HL-60 (cell line): ENCODE measurements at regions not wholly inside any gene's neighbourhood (a gene's known extent, or its start where the extent isn't known, plus 50 kb on each side); places are given as distances from the start of the nearest gene placed in this dataset.

Experiments
- DNase-seq, 2 experiments: peaks; one replicate each; pipeline ENCODE4 v3.0.0-alpha.2; 2010 to 2020; ENCODE audit warnings: low read depth in 1 of 2, low spot score in 1 of 2
- H3K27ac ChIP-seq: fragments of 250-450 bp; sonication (Bioruptor Pico); replicated peaks from 2 replicates; pipeline ENCODE4 v1.5.1; 2020; ENCODE audit warnings: mild to moderate bottlenecking, moderate library complexity
- H3K27me3 ChIP-seq: fragments of 250-450 bp; sonication (Bioruptor Pico); 2 replicates; pipeline ENCODE4 v1.5.1; 2021; ENCODE audit warnings: mild to moderate bottlenecking, moderate library complexity; ENCODE audit not compliant: insufficient read depth, poor library complexity, severe bottlenecking
- H3K4me3 ChIP-seq: replicated peaks from 2 replicates; pipeline ENCODE4 v1.5.1; 2011; ENCODE audit warnings: mild to moderate bottlenecking, control low read depth, low read length; ENCODE audit not compliant: insufficient read depth
- GABPA ChIP-seq: IDR thresholded peaks from 2 replicates; pipeline ENCODE4 v1.6.1; 2012; ENCODE audit warnings: low read depth
- POLR2AphosphoS5 ChIP-seq: IDR thresholded peaks from 2 replicates; pipeline ENCODE4 v1.6.1; 2012; ENCODE audit warnings: low read depth
- SPI1 ChIP-seq: IDR thresholded peaks from 2 replicates; pipeline ENCODE4 v1.6.1; 2012; ENCODE audit warnings: low read depth, mild to moderate bottlenecking, borderline replicate concordance
- TF ChIP-seq, protein P1 (sequence below): IDR thresholded peaks from one replicate; pipeline ENCODE4 v1.5.1; 2011; ENCODE audit warnings: low read length, control low read depth, inconsistent platforms; ENCODE audit not compliant: insufficient read depth
- TF ChIP-seq, protein P2 (sequence below): IDR thresholded peaks from 2 replicates; pipeline ENCODE4 v1.6.1; 2012; ENCODE audit warnings: low read depth; ENCODE audit not compliant: insufficient replicate concordance

DNA sequence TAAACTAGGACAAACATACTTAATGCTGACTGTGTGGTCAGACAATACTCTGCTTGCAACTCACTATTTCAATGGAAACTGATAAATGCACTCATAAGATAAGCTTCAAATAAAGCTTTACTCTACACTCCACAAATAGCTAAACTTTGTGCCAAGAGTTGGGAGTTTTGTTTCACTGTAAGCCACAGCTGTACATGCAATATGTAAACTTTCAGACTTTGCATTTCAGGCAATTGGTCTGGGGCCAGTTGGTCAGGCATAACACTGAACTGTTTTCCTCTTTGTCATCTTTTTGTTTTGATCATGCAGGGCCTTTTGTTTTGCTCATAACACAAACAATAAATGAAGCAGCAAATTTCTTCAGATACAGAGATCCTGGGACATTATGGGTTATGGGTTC is 426.2 kb downstream of the IPO8 start:
- H3K4me3 ChIP-seq = no peak overlapping the region
- TF ChIP-seq SPI1 = no peak
- TF ChIP-seq, protein P1, sequence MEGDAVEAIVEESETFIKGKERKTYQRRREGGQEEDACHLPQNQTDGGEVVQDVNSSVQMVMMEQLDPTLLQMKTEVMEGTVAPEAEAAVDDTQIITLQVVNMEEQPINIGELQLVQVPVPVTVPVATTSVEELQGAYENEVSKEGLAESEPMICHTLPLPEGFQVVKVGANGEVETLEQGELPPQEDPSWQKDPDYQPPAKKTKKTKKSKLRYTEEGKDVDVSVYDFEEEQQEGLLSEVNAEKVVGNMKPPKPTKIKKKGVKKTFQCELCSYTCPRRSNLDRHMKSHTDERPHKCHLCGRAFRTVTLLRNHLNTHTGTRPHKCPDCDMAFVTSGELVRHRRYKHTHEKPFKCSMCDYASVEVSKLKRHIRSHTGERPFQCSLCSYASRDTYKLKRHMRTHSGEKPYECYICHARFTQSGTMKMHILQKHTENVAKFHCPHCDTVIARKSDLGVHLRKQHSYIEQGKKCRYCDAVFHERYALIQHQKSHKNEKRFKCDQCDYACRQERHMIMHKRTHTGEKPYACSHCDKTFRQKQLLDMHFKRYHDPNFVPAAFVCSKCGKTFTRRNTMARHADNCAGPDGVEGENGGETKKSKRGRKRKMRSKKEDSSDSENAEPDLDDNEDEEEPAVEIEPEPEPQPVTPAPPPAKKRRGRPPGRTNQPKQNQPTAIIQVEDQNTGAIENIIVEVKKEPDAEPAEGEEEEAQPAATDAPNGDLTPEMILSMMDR = no peak
- no peak overlapping the region for H3K27ac ChIP-seq
- DNase-seq = no peak
- H3K27me3 ChIP-seq = no peaks in the 10 kb centered on the region

DNA sequence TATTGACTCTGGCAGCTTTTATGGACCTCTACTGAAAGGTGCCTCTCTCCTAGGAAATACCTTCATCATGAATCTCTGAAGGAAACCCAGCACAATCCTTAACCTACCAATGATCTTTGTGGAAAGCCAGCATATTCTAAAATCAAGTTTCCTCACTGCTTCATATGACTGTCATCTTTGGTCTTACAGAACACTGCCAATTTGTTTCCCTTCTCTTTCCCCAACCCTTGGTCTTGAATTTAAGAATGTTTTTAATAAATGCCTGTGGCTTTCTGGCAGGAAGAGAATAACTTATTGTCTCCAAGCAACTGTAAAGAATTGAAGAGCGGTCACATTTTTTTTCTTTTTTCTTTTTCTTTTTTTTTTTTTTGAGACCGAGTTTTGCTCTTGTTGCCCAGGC is 427.6 kb downstream of the IPO8 start:
- Histone ChIP-seq H3K27ac (no peak overlapping the region), H3K4me3 (no peak overlapping the region), H3K27me3 (no peaks in the 10 kb centered on the region)
- DNase-seq = no peak
- TF ChIP-seq, protein P2, sequence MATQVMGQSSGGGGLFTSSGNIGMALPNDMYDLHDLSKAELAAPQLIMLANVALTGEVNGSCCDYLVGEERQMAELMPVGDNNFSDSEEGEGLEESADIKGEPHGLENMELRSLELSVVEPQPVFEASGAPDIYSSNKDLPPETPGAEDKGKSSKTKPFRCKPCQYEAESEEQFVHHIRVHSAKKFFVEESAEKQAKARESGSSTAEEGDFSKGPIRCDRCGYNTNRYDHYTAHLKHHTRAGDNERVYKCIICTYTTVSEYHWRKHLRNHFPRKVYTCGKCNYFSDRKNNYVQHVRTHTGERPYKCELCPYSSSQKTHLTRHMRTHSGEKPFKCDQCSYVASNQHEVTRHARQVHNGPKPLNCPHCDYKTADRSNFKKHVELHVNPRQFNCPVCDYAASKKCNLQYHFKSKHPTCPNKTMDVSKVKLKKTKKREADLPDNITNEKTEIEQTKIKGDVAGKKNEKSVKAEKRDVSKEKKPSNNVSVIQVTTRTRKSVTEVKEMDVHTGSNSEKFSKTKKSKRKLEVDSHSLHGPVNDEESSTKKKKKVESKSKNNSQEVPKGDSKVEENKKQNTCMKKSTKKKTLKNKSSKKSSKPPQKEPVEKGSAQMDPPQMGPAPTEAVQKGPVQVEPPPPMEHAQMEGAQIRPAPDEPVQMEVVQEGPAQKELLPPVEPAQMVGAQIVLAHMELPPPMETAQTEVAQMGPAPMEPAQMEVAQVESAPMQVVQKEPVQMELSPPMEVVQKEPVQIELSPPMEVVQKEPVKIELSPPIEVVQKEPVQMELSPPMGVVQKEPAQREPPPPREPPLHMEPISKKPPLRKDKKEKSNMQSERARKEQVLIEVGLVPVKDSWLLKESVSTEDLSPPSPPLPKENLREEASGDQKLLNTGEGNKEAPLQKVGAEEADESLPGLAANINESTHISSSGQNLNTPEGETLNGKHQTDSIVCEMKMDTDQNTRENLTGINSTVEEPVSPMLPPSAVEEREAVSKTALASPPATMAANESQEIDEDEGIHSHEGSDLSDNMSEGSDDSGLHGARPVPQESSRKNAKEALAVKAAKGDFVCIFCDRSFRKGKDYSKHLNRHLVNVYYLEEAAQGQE = no peak
- TF ChIP-seq GABPA (no peak), SPI1 (no peak), POLR2AphosphoS5 (no peak)
- TF ChIP-seq, protein P1 = no peak

DNA sequence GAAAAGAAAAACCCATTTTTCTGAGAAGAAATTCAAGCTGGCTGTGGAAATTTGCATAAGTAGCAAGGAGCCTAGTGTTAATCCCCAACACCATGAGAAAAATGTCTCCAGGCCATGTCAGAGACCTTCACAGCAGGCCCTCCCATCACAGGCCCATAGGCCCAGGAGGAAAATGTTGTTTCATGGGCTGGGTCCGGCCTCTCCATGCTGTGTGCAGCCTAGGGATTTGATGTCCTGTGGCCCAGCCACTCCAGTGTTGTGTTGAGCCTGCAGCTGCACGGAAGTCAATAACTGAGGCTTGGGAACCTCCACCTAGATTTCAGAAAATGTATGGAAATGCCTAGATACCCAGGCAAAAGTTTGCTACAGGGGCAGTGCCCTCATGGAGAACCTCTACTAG is 432.2 kb downstream of the IPO8 start:
- Histone ChIP-seq H3K27ac (no peak overlapping the region), H3K27me3 (no peaks in the 10 kb centered on the region), H3K4me3 (no peak overlapping the region)
- no peak for DNase-seq
- TF ChIP-seq, protein P1 = no peak
- TF ChIP-seq, protein P2 = no peak
- TF ChIP-seq SPI1 = no peak
- no peak for TF ChIP-seq POLR2AphosphoS5
- no peak for TF ChIP-seq GABPA

DNA sequence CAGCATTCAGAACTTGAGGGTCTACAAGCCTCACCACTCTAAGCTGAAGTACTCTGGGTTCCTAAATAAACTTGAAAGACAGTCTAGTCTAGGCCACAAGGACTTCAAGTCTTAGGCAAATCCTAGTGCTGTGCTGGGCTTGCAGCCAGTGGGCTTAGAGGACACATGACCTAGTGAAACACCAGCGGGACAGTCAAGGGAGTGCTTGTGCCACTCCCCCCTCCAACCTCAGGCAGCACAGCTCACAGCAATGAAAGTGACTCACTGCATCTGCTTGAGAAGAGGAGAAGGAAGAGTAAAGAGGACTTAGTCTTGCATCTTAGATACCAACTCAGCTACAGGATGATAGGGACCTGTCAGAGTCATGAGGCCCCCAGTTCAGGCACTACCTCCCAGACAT is 438.1 kb downstream of the IPO8 start:
- no peak for DNase-seq
- TF ChIP-seq, protein P1 = no peak
- no peak for TF ChIP-seq POLR2AphosphoS5
- TF ChIP-seq, protein P2 = no peak
- no peak for TF ChIP-seq GABPA
- no peak for TF ChIP-seq SPI1
- Histone ChIP-seq H3K27ac (no peak overlapping the region), H3K27me3 (no peaks in the 10 kb centered on the region), H3K4me3 (no peak overlapping the region)
